AG10803 (cell line): ENCODE measurements at regions not wholly inside any gene's neighbourhood (a gene's known extent, or its start where the extent isn't known, plus 50 kb on each side); places are given as distances from the start of the nearest gene placed in this dataset.

ENCODE experiments used
- DNase-seq: peaks from one replicate; pipeline ENCODE4 v3.0.0; 2010; ENCODE audit warnings: low read depth
- H3K4me3 ChIP-seq: 2 replicates; pipeline ENCODE4 v1.5.1; 2011; ENCODE audit warnings: mild to moderate bottlenecking, low read length, control low read depth
- TF ChIP-seq, protein P1 (sequence below): conservative IDR thresholded peaks from 2 replicates; pipeline ENCODE4 v1.5.1; 2011; ENCODE audit warnings: mild to moderate bottlenecking, low read length, control low read depth, inconsistent platforms

DNA sequence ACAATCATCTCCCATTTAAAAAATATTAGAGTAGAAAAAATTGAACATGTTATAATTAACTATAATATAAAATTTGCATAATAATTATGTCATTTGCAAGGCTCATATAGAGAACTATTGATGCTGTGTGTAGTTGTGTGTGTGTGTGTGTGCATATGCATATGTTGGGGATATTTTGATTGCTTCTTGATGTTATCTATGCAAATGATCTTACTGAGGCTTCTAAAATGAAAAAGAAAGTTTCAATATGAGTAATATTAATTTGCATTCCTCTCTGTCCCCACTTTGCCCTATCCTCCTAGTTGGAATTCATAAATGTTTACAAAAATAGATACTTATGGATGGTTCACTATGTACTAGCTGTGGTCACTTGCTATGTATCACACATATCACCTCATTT lies 523.3 kb downstream of the TRIB2 start:
- no peak for DNase-seq
- TF ChIP-seq, protein P1, sequence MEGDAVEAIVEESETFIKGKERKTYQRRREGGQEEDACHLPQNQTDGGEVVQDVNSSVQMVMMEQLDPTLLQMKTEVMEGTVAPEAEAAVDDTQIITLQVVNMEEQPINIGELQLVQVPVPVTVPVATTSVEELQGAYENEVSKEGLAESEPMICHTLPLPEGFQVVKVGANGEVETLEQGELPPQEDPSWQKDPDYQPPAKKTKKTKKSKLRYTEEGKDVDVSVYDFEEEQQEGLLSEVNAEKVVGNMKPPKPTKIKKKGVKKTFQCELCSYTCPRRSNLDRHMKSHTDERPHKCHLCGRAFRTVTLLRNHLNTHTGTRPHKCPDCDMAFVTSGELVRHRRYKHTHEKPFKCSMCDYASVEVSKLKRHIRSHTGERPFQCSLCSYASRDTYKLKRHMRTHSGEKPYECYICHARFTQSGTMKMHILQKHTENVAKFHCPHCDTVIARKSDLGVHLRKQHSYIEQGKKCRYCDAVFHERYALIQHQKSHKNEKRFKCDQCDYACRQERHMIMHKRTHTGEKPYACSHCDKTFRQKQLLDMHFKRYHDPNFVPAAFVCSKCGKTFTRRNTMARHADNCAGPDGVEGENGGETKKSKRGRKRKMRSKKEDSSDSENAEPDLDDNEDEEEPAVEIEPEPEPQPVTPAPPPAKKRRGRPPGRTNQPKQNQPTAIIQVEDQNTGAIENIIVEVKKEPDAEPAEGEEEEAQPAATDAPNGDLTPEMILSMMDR, result no peak
- H3K4me3 ChIP-seq, result no peak overlapping the region

DNA sequence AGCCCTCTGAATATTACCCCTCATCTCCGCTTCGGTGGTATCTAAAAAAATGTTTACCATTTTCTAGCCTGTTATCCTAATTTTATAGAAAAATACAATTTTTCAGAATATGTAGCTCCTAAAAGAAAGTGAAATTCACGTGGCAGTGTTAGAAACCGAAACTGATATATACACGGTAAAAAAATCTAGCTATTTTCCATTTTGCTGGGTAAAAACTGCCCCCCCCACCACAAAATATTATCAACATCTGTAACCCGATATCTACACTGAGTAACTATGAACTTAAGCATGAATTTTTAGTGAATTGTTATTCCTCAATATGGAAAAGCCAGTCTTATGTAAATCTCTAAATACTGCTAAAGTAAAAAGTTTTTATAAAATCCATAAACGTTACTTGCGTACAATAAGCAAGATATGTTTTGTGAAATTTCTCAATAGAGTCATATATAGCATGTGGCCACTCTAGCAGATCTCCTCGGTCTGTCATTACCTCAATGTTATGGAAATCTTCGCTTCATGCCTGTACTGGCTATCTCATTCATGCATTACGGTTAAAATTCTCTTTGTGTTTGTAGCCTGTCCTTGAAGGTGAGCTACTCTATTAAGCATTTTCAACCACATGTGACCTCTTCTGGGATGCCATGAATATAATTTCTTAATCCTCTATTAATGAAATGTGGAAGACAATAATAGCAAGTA lies 524.2 kb downstream of the TRIB2 start:
- no peak for DNase-seq
- no peak overlapping the region for H3K4me3 ChIP-seq
- TF ChIP-seq, protein P1, result no peak

DNA sequence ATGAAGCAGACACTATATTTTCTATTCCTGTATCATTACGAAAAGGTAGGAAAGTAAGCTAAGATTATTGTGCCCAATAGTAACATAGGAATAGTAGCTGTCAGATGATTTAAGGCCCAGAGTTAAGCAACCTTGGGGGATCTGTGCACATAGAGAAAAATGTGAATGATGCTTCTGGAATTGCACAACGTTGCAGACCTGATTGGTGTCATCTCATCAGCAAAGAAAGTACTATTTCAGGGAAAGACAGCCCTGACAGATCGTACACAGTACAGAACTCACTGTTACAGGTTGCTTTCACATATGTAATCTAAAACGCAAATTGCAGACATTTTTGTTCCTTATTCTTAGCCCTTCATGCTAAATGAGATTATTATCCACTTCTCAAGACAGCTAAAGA lies 535.9 kb downstream of the TRIB2 start:
- no peak for DNase-seq
- no peak overlapping the region for H3K4me3 ChIP-seq
- TF ChIP-seq, protein P1, result no peak

DNA sequence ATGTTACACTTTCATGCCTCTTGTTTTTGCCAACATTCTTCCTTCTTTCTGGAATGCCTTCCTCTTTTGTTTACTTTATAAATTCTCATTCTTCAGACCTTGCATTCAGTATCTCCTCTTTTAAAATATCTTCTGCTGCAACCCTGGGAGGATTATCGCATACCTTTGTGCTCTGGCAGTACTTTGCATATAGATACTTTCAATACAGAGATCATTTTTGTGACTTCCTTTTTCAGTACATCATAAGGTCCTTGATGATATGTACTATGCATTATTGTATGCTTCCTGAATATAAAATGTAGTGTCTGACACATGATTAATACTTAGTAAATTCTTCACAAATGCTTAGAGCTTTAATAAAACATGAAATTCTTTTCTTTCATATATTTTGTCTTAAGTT lies 538.7 kb downstream of the TRIB2 start:
- no peak for DNase-seq
- TF ChIP-seq, protein P1, result no peak
- no peak overlapping the region for H3K4me3 ChIP-seq

DNA sequence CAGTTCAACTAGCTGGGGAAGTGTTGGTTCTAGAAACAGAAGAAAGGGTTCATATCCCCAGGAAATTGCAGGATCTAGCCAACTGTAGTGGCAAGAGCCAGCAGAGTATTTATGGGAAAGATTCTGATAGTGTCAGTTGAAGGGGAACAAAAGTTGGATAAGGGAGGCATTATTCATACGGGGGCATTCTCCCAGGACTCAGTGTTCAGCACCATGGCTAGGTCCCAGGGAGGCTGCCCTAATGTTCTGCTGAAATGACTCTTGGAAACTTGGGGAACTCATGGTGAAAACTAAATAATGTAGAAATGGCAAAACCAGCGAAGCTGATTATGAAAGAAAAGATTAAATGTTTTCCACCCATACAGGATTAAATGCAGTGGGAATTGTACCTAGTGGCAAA lies 543.7 kb downstream of the TRIB2 start:
- no peak overlapping the region for H3K4me3 ChIP-seq
- TF ChIP-seq, protein P1, result no peak
- DNase-seq, result no peak

DNA sequence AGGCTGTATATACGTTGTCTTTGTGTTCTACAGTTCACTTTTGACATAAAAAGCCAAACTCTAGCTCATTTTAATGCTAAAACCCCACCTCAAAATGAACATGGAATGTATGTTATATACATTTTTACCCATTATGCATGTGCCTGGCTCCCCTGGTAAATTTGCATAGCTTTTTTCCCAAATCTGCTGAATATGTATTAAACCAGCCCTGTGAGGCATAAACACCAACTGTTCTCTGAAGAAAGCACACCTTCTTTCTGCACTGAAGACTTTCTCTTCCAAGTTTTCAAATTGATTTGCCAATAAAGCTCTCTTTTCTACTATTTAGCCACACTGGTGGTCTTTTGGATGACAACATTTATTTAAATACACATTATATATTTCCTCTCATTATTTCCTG lies 549.4 kb downstream of the TRIB2 start:
- DNase-seq, result no peak
- no peak overlapping the region for H3K4me3 ChIP-seq
- TF ChIP-seq, protein P1, result no peak

DNA sequence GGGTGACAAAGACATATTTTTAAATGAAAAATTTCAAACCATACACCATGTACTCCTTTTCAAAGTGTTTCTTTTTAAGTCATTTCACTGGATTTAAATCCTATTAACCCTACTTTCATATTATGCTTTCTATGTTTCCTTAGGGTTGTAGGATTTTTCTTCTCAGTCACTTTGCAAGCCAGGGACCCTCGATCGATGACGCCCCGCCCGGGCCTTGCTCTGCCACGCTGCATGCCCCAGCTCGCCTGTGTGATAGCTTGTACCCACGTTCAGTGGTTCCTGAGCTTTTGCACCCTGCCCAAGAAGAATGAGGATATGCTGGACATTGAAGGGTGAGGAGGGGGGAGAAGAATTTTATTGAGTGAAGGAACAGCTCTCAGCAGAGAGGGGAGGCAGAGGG lies 568.0 kb downstream of the TRIB2 start:
- H3K4me3 ChIP-seq, result no peak overlapping the region
- DNase-seq, result no peak
- TF ChIP-seq, protein P1, result no peak
